ENCODE measurements at regions not wholly inside any gene's neighbourhood (a gene's known extent, or its start where the extent isn't known, plus 50 kb on each side); places are given as distances from the start of the nearest gene placed in this dataset.

DNA sequence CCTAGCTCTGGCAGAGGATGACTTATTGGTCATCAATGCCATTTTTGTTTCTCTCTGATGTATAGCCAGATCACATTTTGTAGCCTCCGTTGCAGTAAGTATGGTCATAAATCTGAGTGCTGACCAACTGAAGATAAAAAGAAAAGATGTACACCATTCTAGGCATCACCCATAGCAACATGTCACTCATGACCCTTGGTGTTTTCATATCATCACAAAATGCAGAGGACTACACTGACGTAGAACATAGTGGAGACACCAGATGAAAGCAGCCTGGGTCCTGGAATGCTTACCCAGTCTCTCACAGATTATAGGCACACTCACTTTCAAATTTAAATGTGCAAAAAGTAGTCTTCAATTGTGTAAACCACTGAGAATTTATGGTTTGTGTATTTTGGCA is 172.8 kb downstream of the PDHA2 start:
- RAD21 ChIA-PET (ENCODE audit: unreplicated experiment) = no interaction called here
- Histone ChIP-seq H3K4me3 (no peak overlapping the region), H3K36me3 (ENCODE audit: control insufficient read depth in 2 of 2, insufficient read depth in 2 of 2, low read length in 1 of 2) (no peaks in the 10 kb centered on the region), H4K20me1 (ENCODE audit: control insufficient read depth, insufficient read depth) (no peaks in the 10 kb centered on the region), H3K4me1 (ENCODE audit: control insufficient read depth, insufficient read depth, low read length) (no peaks in the 10 kb centered on the region), H3K27ac (ENCODE audit: control insufficient read depth, insufficient read depth) (no peak overlapping the region), H3K4me2 (ENCODE audit: control insufficient read depth, insufficient read depth) (no peak overlapping the region), H3K9ac (ENCODE audit: control insufficient read depth, insufficient read depth, low read length) (no peak overlapping the region), H2AFZ (ENCODE audit: control insufficient read depth, low read depth, low read length) (no peak overlapping the region), H3K27me3 (replicated peaks in 1 of 2; ENCODE audit: control insufficient read depth in 2 of 2, insufficient read depth in 2 of 2, low read length in 1 of 2) (no peaks in the 10 kb centered on the region), H3K79me2 (ENCODE audit: control insufficient read depth, insufficient read depth, low read length) (no peaks in the 10 kb centered on the region), H3K9me3 (replicated peaks; ENCODE audit: control insufficient read depth, insufficient read depth, low read length) (no peaks in the 10 kb centered on the region)
- in situ Hi-C loops (cut with MboI) = no loop called here
- TF ChIP-seq MAX (IDR thresholded peaks at IDR 0.05; ENCODE audit: low read depth, low read length) (no peak), DPF2 (IDR thresholded peaks at IDR 0.05) (no peak), MTA3 (IDR thresholded peaks at IDR 0.05; ENCODE audit: borderline replicate concordance, low read length) (no peak), SP1 (IDR thresholded peaks at IDR 0.05; ENCODE audit: low read depth, low read length) (no peak), NR2C1 (IDR thresholded peaks at IDR 0.05) (no peak), MYC (IDR thresholded peaks at IDR 0.05; ENCODE audit: insufficient read depth, insufficient read length, insufficient replicate concordance, low read length, severe bottlenecking) (no peak), NFXL1 (IDR thresholded peaks at IDR 0.05; ENCODE audit: borderline replicate concordance) (no peak), MEF2A (IDR thresholded peaks at IDR 0.05; ENCODE audit: insufficient read depth, low read depth, low read length) (no peak), CREB1 (IDR thresholded peaks at IDR 0.05; ENCODE audit: low read depth) (no peak), EZH2 (IDR thresholded peaks at IDR 0.05; ENCODE audit: borderline replicate concordance, control insufficient read depth, low read depth, low read length) (no peak), POLR2A (IDR thresholded peaks at IDR 0.05; ENCODE audit: low read depth, low read length) (no peak), SMAD1 (IDR thresholded peaks at IDR 0.05; ENCODE audit: low read depth, partially characterized antibody) (no peak), MEF2B (IDR thresholded peaks at IDR 0.05; ENCODE audit: partially characterized antibody, poor library complexity, severe bottlenecking) (no peak), SPI1 (IDR thresholded peaks at IDR 0.05; ENCODE audit: borderline replicate concordance, insufficient read depth, low read depth, low read length) (no peak), CBX3 (IDR thresholded peaks at IDR 0.05; ENCODE audit: borderline replicate concordance, low read depth) (no peak), TARDBP (IDR thresholded peaks at IDR 0.05; ENCODE audit: borderline replicate concordance) (no peak), RBBP5 (conservative IDR thresholded peaks at IDR 0.05) (no peak), ZBED1 (IDR thresholded peaks at IDR 0.05; ENCODE audit: borderline replicate concordance) (no peak), SUZ12 (IDR thresholded peaks at IDR 0.05; ENCODE audit: unreplicated experiment) (no peak), CHD1 (IDR thresholded peaks at IDR 0.05; ENCODE audit: low read depth, low read length) (no peak)
- no peak for FAIRE-seq
- SMC1A ChIA-PET (ENCODE audit: uncharacterized antibody, unreplicated experiment) = no interaction called here
- POLR2A ChIA-PET = no interaction called here
- CTCF ChIA-PET = no interaction called here
- ATAC-seq = no peak
- WGBS (ENCODE audit: insufficient coverage, insufficient replicate concordance, low lambda C conversion rate, missing lambda C conversion rate) = 43% methylated on average over 2 of the region's 2 CpGs
- DNase-seq (ENCODE audit: low read depth, low spot score) = no peak
- no TSS peak for BruUV-seq (replicated peaks)
- intact Hi-C loops (cut with micrococcal nuclease; ENCODE audit: unreplicated experiment) = no loop called here

Data from GM12878 (cell line).